ENCODE measurements at regions not wholly inside any gene's neighbourhood (a gene's known extent, or its start where the extent isn't known, plus 50 kb on each side); places are given as distances from the start of the nearest gene placed in this dataset.

DNA sequence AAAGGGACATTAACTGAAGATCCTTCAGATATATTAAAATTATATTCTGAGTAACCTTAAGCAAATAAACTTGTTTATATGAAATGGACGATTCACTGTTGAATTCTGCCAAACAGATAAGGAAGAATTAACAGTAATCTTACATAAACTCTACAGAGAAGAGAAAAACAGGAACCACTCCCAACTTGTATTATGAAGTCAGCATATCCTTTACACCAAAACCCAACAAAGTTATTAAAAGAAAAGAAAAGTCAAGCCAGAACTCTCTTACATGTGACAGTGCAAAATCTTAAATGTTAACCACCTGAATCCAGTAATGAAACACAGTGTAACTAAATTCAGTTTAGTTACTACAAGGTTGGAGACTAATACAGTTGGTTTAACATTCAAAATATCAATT, 185.8 kb downstream of the DEPDC1B start:
- CTCF ChIA-PET: no interaction called here
- no peak for DNase-seq
- no peak overlapping the region for H3K4me3 Mint-ChIP-seq
- H3K4me1 Mint-ChIP-seq (ENCODE audit: low read depth): no peaks in the 10 kb centered on the region
- no peaks in the 10 kb centered on the region for H3K27me3 Mint-ChIP-seq (ENCODE audit: low read depth)
- POLR2A ChIA-PET: no interaction called here
- no peaks in the 10 kb centered on the region for H3K9me3 Mint-ChIP-seq (ENCODE audit: insufficient read depth)
- H3K36me3 Mint-ChIP-seq (ENCODE audit: low read depth): no peaks in the 10 kb centered on the region
- ATAC-seq: no peak
- H3K27ac Mint-ChIP-seq: no peak overlapping the region

DNA sequence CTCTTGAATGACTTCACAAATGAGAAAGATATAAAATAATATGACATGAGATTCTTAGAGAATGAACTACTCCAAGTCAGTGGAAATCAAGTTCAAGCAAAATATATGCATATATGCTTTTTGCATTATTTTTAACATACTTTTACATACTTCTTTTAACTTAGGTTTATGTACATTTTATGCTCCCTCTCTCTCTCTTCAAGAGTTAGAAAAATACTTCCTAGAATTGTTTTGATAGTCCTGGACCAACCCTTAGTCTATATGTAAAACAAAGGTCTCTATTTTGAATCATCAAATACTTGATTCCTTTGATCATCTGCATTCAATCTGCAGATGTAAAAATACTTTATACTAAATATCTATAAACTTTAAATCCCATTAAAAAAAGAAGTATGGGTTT, 187.8 kb downstream of the DEPDC1B start:
- H3K4me1 Mint-ChIP-seq (ENCODE audit: low read depth): no peaks in the 10 kb centered on the region
- H3K36me3 Mint-ChIP-seq (ENCODE audit: low read depth): no peaks in the 10 kb centered on the region
- DNase-seq (no peak), ATAC-seq (no peak)
- H3K4me3 Mint-ChIP-seq: no peak overlapping the region
- H3K9me3 Mint-ChIP-seq (ENCODE audit: insufficient read depth): no peaks in the 10 kb centered on the region
- H3K27ac Mint-ChIP-seq: no peak overlapping the region
- POLR2A ChIA-PET: no interaction called here
- CTCF ChIA-PET: no interaction called here
- no peaks in the 10 kb centered on the region for H3K27me3 Mint-ChIP-seq (ENCODE audit: low read depth)

DNA sequence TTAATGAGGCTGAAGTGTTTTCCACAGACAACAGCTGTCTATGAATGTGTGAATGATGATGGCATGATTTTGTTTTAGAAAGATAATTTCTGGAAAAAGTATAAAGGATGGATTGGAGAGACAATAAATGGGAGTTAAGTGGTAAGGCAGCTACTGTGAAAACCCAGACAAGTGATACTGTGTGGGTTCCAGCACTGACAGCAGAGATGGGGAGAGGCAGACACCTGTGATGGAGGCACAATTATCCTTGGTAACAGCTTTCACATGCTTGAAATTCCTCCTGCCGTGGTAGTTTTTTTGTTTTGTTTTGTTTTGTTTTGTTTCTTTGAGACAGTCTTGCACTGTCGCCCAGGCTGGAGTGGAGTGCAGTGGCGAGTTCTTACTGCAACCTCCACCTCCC, 189.3 kb downstream of the DEPDC1B start:
- ChIA-PET POLR2A (no interaction called here), CTCF (interaction anchor here (1.1 kb wide), 1 partner anchor 70 kb away, joined by 3 read pairs; no protein-coding TSS in a partner anchor)
- Mint-ChIP-seq H3K27me3 (ENCODE audit: low read depth) (no peaks in the 10 kb centered on the region), H3K9me3 (ENCODE audit: insufficient read depth) (no peaks in the 10 kb centered on the region), H3K27ac (no peak overlapping the region), H3K4me1 (ENCODE audit: low read depth) (no peaks in the 10 kb centered on the region), H3K4me3 (no peak overlapping the region), H3K36me3 (ENCODE audit: low read depth) (no peaks in the 10 kb centered on the region)
- DNase-seq (no peak), ATAC-seq (no peak)

DNA sequence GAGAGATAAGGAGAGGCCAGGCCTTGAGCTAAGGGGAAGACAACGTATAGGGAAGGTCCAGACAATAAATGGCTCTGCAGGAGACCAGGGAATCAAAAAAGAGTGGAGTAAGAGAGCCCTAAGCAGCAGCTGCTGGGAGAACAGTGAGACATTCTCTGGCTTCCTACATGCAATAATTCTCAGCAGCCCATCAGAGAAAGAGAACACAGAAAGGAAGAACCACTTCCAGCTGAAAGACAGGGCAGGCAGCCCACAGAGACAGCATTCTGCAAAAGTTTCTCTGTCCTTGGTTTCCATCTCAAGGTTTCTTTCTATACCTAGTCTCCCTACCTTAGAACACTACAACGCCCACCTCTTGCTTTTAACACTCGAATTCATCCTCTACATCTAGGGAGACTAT, 189.9 kb downstream of the DEPDC1B start:
- CTCF ChIA-PET: interaction anchor here (1.1 kb wide), 1 partner anchor 71 kb away, joined by 3 read pairs; no protein-coding TSS in a partner anchor
- POLR2A ChIA-PET: no interaction called here
- DNase-seq: no peak
- H3K9me3 Mint-ChIP-seq (ENCODE audit: insufficient read depth): no peaks in the 10 kb centered on the region
- no peak overlapping the region for H3K4me3 Mint-ChIP-seq
- no peaks in the 10 kb centered on the region for H3K4me1 Mint-ChIP-seq (ENCODE audit: low read depth)
- H3K36me3 Mint-ChIP-seq (ENCODE audit: low read depth): no peaks in the 10 kb centered on the region
- H3K27ac Mint-ChIP-seq: no peak overlapping the region
- no peak for ATAC-seq
- H3K27me3 Mint-ChIP-seq (ENCODE audit: low read depth): no peaks in the 10 kb centered on the region

DNA sequence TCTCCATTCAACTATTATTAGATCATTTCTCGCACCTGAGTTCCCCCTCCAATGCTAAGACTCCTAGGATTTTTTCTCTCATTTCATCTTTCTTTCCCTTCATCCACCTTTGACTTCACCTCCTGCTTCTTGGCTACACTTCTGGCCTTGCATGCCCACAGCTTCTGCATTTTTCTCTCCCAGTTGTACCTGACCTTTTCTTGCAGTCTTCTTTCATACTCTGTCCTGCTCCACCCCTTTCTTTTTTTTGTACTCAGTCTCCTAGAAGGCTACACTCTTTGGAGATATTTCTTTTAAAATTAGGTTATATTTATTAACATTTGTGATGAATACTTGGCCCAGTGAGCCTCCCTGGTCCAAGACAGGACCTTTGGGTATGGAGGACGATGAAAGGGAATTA, 190.4 kb downstream of the DEPDC1B start:
- H3K9me3 Mint-ChIP-seq (ENCODE audit: insufficient read depth): no peaks in the 10 kb centered on the region
- DNase-seq: no peak
- H3K4me3 Mint-ChIP-seq: no peak overlapping the region
- no peak overlapping the region for H3K27ac Mint-ChIP-seq
- ChIA-PET POLR2A (no interaction called here), CTCF (no interaction called here)
- H3K4me1 Mint-ChIP-seq (ENCODE audit: low read depth): no peaks in the 10 kb centered on the region
- no peaks in the 10 kb centered on the region for H3K27me3 Mint-ChIP-seq (ENCODE audit: low read depth)
- no peak for ATAC-seq
- H3K36me3 Mint-ChIP-seq (ENCODE audit: low read depth): no peaks in the 10 kb centered on the region

DNA sequence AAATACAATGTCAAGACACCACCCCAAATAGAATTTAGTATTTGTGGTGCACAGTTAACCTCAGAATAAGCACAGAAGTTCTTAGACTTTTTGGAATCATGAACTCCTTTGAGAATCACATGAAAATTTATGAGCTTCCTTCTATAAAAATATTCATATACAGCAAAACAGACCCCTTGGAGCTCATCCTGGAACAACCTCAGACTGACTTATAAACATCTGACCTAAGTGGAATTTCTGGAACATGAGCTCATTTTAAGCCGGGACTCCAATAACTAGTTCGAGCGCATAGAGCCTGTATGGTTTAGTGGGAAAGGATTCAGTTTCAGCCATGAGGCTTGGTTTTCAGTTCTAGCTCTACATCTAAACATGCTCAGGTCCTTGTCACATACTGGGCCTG, 192.3 kb downstream of the DEPDC1B start:
- H3K4me3 Mint-ChIP-seq: no peak overlapping the region
- POLR2A ChIA-PET: no interaction called here
- H3K27me3 Mint-ChIP-seq (ENCODE audit: low read depth): no peaks in the 10 kb centered on the region

DNA sequence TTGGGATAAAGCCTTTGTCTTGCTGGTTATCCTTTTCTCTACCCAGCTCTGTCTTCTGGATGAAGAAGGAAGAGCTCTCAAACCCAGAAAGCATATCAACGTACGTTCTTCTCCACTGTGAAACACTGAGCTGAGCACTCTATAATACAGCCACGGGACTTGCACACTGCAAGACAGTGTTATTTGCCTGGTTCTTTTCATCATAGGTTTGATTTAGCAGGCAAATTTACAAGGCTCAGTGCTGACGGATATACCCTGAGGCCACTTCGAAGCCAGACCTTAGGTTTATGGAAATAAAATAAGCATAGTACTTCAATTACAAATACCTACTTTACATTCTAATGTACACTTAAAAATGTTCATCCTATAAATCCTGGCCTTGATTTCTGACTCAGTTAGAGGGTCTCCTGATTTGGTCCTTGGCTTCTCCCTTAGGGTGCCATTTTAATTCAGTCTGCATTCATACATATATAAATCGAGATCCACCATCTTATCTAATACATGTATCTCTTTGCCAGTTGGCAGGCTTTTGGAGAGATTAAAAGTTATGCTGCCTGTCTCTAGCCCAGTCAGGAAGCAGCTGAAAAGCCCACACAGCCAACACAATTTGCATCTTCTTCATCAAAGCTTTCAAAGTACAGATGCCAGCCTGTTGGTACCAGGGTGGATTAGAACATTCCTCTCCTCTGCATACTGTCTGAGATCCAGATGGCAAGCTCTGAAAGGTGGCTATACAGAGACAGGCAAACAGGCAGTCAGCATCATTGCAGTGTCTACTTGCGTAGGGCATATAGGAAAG, 194.4 kb downstream of the DEPDC1B start:
- Mint-ChIP-seq H3K27me3 (ENCODE audit: low read depth) (no peaks in the 10 kb centered on the region), H3K36me3 (ENCODE audit: low read depth) (no peaks in the 10 kb centered on the region), H3K9me3 (ENCODE audit: insufficient read depth) (no peaks in the 10 kb centered on the region), H3K4me1 (ENCODE audit: low read depth) (no peaks in the 10 kb centered on the region), H3K4me3 (no peak overlapping the region), H3K27ac (no peak overlapping the region)
- ChIA-PET POLR2A (no interaction called here), CTCF (no interaction called here)
- no peak for DNase-seq
- ATAC-seq: no peak

More for the DNA sequence above, 192.3 kb downstream of the DEPDC1B start:
- Mint-ChIP-seq H3K36me3 (ENCODE audit: low read depth) (no peaks in the 10 kb centered on the region), H3K9me3 (ENCODE audit: insufficient read depth) (no peaks in the 10 kb centered on the region), H3K4me1 (ENCODE audit: low read depth) (no peaks in the 10 kb centered on the region), H3K27ac (no peak overlapping the region)
- ATAC-seq (no peak), DNase-seq (no peak)
- CTCF ChIA-PET: no interaction called here

DNA sequence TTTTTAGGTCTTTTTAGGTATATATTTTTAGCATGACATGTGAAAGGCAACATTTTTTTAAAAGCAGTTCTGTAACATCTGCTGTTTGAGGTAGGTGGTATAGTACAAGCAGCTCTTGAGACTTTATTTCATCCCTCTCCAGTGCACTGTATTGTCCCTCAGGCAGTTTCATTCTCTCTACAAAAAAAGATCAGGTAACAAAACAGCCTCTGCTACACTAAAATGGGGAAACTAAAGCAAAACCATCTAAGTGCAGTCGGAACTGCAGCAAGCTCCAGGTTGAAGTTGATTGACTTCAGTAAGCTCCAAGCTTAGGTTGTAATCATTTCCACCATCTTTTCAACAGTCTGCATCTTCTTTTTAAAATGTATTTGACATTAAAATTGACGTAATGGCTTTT, 195.6 kb downstream of the DEPDC1B start:
- no peak for DNase-seq
- H3K27ac Mint-ChIP-seq: no peak overlapping the region
- H3K36me3 Mint-ChIP-seq (ENCODE audit: low read depth): no peaks in the 10 kb centered on the region
- no peak overlapping the region for H3K4me3 Mint-ChIP-seq
- H3K4me1 Mint-ChIP-seq (ENCODE audit: low read depth): no peaks in the 10 kb centered on the region
- ChIA-PET CTCF (no interaction called here), POLR2A (no interaction called here)
- H3K27me3 Mint-ChIP-seq (ENCODE audit: low read depth): no peaks in the 10 kb centered on the region
- ATAC-seq: no peak
- no peaks in the 10 kb centered on the region for H3K9me3 Mint-ChIP-seq (ENCODE audit: insufficient read depth)

DNA sequence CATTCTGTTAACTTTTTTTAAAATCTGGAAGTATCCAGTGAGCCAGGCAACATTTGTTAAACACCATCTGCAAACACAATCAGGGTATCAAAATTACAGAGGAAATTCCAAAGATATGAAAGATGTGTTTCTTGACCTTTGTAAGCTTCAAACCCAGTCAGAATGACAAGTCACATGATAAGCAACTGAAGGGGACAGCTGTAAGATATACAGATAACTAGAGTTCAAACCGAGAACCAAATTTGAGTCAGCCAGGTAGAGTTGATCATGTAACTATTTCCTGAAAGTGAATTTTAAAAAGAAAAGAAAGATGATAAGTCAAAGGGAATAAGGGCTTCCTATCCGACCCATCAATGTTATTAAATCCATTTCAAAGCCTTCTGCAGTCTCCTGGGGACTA, 196.2 kb downstream of the DEPDC1B start:
- H3K4me3 Mint-ChIP-seq: no peak overlapping the region
- H3K9me3 Mint-ChIP-seq (ENCODE audit: insufficient read depth): no peaks in the 10 kb centered on the region
- POLR2A ChIA-PET: no interaction called here
- CTCF ChIA-PET: no interaction called here
- no peaks in the 10 kb centered on the region for H3K36me3 Mint-ChIP-seq (ENCODE audit: low read depth)
- H3K4me1 Mint-ChIP-seq (ENCODE audit: low read depth): no peaks in the 10 kb centered on the region
- ATAC-seq (no peak), DNase-seq (no peak)
- no peaks in the 10 kb centered on the region for H3K27me3 Mint-ChIP-seq (ENCODE audit: low read depth)
- no peak overlapping the region for H3K27ac Mint-ChIP-seq

DNA sequence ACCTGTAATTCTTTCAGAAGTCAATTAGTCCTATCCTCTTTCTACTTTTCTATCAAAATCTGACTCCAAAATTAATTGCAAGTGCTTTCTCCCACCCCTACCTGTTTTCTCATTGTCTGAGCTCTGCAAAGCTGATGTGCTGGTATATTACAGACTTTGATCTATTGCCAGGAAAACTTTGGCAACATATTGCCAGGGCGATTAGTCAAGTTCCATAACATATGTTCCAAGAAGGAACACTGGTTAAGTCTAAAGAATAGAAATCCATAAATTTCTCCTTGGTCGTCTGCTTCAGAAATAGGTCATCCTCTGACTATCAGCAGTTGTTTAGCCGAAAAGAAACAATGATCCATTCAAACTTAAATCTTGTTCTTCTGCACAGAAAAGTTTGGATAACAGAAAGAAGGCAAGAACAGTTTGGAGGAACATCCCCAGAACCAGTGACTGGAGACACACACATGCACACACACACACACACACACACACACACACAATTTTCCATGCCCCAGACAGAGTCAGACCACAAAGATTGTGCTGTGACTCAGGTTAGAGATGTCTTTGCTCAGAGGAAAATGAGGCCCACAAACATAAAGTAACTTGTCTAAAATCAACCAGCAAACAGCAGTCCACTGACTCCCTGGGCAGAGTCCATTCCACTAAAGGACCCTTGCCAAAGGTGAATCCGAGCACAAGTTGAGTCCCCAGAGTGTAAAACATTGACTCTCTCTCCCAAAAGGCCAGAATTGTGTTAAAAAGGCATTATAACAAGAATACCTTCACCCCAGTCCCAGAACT, 202.1 kb downstream of the DEPDC1B start:
- ATAC-seq: no peak
- Mint-ChIP-seq H3K4me1 (ENCODE audit: low read depth) (no peaks in the 10 kb centered on the region), H3K27me3 (ENCODE audit: low read depth) (no peaks in the 10 kb centered on the region), H3K36me3 (ENCODE audit: low read depth) (no peaks in the 10 kb centered on the region), H3K4me3 (no peak overlapping the region), H3K27ac (no peak overlapping the region), H3K9me3 (ENCODE audit: insufficient read depth) (no peaks in the 10 kb centered on the region)
- DNase-seq: no peak
- ChIA-PET POLR2A (no interaction called here), CTCF (no interaction called here)

DNA sequence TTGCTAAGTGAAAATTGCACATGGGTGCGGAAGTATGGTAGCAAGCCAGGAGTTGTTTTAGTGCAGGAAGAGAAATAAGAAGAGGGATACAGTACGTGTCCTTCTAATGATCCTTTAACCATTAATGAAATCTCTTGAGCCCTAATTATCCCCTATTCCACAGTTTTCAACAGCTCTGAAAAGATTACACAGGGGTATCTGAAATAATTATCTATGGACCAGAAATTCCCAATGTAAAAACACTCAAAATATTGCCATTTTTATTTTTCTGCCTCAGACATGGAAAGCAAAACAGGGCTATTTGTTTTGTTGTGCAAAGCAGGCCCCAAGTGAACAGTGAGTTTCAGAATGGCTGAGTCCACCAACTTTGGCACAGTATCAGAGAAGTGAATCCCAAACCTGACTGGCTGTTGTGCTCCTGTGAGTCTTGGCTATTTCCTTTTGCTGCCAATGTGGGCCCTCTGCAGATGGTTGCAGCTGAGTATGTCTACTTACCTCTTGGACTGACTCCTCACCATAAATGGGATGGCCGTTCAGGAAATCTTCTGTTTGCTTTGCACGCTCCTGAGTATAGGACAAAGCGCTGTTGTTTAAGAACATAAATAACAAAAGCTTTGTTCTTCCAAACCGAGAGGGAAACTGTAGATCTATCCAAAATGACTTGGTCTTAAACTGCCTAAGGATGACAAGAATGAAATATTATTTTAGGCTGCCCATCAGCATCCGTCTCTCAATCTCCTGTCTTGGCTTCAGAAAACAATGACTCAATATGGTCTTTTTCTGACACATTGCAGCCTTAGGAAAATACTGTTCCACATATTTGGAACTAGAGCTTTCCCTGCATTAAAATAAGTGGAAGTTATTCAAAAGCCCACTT, 204.1 kb downstream of the DEPDC1B start:
- ATAC-seq (no peak), DNase-seq (no peak)
- Mint-ChIP-seq H3K36me3 (ENCODE audit: low read depth) (no peaks in the 10 kb centered on the region), H3K27me3 (ENCODE audit: low read depth) (no peaks in the 10 kb centered on the region), H3K4me1 (ENCODE audit: low read depth) (no peaks in the 10 kb centered on the region), H3K27ac (no peak overlapping the region), H3K9me3 (ENCODE audit: insufficient read depth) (no peaks in the 10 kb centered on the region), H3K4me3 (no peak overlapping the region)
- ChIA-PET POLR2A (no interaction called here), CTCF (interaction anchor here (0.9 kb wide), 1 partner anchor 507 kb away, joined by 3 read pairs; no protein-coding TSS in a partner anchor)

DNA sequence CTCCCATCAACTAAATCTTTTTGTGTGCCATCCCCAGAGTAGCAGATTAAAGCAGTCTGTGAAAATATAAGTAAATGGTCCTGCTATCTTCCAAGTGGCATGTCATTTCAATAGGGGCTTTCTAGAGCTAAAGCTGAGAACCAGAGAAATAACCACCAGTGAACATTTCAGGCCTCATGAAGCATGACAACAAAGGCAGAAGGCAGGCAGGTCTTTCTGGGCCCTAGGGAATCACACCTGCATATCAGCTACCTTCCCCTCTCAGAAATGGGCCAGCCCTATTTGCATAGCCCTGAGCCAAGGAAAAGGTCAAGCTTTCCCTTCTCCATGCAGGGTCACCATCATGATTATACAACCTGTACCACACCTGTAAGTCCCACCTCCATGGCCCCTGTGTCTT, 205.3 kb downstream of the DEPDC1B start:
- no peak overlapping the region for H3K4me3 Mint-ChIP-seq
- no peaks in the 10 kb centered on the region for H3K9me3 Mint-ChIP-seq (ENCODE audit: insufficient read depth)
- ChIA-PET POLR2A (no interaction called here), CTCF (interaction anchor here (0.6 kb wide), 1 partner anchor 361 kb away, joined by 3 read pairs; no protein-coding TSS in a partner anchor)
- no peak overlapping the region for H3K27ac Mint-ChIP-seq
- DNase-seq (no peak), ATAC-seq (no peak)
- H3K36me3 Mint-ChIP-seq (ENCODE audit: low read depth): no peaks in the 10 kb centered on the region
- no peaks in the 10 kb centered on the region for H3K4me1 Mint-ChIP-seq (ENCODE audit: low read depth)
- no peaks in the 10 kb centered on the region for H3K27me3 Mint-ChIP-seq (ENCODE audit: low read depth)
